ENCODE measurements at regions not wholly inside any gene's neighbourhood (a gene's known extent, or its start where the extent isn't known, plus 50 kb on each side); places are given as distances from the start of the nearest gene placed in this dataset.
"Not testable (repeated sequence)": the region's sequence is repeated elsewhere in the genome, so short reads cannot be mapped to it uniquely, and the experiment has no call there.

DNA sequence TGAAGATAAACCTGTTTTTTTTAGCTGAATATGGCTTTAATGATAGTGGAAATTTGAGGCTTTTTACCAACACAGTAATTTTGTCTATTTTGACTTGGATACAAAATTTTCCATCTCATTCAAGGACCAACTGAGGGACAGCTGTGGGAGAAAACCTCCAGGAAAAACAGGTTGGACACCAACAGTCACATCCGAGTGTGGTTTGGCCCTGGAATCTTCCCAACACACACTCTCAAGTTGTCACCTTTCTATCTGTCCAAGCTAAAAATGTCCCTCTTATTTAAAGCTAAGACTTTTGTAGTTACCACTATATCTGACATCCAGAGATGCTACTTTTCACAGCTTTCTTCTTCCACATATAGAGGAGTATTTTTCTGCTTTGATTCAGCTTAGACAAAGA lies 404.9 kb downstream of the PCDH7 start:
- no peak for DNase-seq

DNA sequence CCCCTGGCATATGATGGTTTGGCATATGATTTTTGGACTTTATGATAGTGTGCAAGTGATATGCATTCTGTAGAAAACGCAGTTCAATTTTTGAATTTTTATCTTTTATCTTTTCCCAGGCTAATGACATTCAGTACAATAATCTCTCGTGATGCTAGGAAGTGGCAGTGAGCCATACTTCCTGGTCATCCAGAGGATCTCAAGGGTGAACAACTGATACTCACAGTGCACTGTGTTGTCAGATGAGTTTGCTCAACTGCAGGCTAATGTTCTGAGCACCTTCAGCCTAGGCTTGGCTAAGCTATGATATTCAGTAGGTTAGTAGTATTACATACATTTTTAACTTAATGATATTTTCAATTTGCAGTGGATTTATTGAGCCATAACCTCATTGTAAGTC lies 405.3 kb downstream of the PCDH7 start:
- DNase-seq, result no peak

DNA sequence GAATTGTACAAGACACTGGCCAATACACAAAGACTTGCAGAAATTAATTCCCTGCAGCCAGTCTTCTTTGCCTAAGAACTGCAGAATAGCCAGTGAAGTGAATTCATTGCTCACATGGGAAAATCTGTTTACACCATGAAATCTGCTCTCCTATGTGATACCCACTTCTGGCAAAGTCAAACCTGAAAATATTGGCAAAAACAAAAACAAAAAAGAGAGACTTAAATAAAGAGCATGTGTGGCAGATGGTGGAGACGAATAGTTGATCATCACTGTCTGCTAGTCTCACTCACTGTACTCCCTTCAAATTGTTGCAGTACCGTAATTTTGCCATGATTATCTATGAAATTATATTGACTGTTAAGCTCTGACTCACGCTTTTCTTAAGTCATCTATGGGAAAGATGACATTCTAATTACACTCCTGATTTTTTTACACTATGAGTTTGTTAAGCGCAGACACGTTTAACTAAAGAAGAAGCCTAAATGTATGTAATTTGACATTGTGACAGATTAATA lies 406.8 kb downstream of the PCDH7 start:
- no peak for DNase-seq

DNA sequence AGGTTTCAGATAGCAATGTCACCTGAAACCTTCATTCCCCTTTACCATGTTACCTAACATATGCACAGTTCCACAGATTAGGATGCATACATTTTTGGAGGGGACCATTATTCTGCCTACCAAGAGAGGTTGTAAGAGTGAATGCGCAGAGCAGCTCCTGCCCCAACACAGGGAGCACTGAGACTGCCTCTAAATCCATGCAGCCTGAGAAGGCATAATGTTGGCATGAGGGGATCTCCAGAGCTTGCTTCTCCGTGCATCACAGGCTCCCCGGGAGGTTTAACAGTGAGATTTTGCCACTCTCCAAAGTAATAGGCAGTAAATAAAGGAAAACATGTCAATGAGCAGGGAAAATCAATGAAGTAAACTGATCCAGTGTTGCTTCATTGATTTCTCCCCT lies 410.8 kb downstream of the PCDH7 start:
- no peak for DNase-seq

DNA sequence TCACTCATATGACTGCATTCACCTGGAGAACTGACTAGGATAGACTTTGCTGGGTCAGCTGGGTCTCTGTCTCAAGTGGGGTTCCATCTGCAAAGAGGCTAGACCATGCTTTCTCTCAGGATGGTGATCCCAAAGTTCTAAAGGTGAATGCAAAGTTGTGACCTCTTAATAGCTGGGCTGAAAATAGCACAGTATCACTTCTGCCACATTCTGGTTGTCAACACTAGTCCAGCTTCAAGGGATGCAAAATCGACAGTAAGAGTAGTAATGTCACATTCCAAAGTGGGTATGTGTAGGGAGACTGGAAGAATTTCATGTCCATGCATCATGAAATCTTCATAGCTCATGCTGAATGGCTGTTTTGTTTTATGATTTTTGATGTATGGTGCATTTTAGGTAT lies 414.6 kb downstream of the PCDH7 start:
- no peak for DNase-seq

DNA sequence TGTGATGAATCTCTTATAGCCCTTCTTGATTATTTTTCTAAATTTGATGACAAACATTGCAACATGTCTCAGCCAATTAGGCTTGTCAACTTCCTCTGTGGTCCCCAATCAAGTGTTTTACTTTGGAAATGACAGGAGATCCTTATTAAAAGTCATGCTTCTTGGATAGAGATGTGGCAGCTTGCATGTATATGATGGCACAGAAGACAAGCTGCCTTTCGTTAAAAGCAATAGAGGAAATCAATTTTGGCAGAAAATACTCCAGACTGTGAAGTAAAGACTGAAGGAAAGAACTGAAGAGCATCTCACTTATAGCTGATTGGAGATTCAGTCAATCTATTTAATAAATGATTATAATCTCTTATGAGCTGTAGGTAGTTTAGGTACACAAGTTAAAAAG lies 419.6 kb downstream of the PCDH7 start:
- no peak for DNase-seq

DNA sequence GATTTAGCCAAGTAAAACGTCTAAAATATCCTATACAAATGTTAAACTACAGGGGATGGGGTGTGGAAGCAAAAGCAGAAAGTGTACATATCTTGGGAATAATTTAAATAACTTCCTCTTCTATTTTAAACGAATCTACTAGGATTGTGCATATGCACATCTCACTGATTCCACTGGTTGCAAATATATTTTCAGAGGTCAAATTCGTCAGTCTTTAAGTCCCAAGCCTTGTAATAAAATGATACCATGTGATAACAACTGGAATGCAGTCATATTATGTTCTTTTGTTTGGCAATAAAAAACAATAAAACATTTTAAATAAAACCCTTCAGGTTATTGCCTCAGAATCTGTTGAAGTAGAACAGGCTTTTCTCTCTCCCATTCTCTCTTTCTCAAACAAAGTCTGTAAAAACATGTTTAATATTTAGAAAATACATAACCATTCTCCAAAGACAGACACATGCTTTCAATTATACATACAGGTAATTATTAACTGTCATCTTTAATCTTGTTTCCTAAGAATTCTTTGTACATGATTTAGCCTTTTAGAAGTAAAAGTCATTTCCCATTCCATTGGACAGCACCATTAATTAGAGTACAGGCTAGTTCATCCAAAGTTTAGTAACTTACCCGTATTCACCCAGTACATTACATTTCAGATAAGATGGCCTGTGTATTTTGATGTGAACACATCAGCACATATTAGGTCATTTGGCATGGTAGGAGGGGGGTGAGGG lies 421.1 kb downstream of the PCDH7 start:
- DNase-seq, result no peak

DNA sequence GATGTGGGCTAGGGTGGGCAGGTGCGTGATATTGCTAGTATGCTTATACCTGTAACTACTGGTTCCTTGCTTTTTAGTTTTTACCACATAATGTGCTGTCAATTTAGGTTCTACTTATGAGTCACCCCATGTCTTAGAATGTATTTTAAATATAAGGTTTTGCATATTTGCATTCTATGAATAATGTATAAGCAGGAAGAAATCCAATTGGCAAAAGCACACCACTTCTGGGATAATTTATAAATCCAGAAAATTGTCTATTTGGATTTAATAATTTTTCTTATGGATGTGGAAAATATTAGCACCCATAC lies 421.6 kb downstream of the PCDH7 start:
- no peak for DNase-seq

DNA sequence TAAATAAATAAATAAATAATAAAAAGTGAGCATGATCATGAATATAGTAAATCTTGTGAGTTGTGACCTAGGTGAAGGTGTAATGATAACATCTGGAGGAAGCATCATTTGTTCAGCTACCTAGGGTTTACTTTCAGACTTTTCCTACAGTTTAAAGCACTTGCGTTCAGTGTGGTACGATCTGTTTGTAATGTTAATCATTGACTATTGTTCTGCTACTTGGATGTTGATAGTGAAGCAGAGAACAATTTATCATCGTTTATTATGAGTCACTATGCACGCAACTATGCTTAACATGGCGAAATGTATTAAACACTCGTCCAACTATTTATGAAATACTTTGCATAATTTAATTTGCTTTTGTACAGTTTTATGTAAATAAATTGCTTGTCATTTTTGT lies 426.2 kb downstream of the PCDH7 start:
- no peak for DNase-seq

DNA sequence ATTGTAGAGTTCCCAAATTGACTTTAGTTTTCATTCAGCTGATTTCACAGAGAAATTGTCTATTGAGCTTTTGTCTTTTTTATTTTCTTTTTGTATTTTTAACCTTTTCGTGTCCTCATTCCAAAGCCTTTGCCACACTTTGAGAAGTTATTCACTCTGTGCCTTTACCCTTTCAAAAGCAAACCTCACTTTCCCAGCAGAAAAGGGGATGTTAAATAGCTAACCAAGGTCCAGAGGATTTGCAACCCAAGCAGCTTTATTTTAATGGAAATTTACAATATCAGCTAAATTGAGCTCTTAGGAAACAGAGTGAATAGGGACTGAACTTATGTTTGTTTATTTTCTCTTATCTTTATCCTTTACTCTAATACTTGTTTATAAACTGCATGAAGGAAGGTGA lies 428.8 kb downstream of the PCDH7 start:
- DNase-seq, result no peak

DNA sequence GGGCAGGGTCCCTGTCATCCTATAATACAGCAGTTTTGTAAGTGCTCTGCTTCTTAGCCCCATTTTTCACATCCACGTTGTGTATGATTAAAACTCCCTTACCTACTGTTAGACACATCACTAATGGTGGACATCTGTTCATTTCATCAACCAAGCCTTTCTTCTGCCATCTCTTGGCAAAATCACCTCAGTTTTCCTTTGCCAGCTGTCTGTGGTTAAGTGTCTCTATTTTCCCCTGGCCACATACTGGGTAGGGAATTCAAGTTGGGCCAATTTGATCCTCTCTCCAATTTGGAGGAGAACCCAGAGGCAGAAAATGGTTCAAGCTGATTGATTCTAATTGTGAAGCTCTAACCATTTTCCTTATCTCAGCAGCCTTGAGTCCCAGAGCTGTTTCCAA lies 436.1 kb downstream of the PCDH7 start:
- no peak for DNase-seq

DNA sequence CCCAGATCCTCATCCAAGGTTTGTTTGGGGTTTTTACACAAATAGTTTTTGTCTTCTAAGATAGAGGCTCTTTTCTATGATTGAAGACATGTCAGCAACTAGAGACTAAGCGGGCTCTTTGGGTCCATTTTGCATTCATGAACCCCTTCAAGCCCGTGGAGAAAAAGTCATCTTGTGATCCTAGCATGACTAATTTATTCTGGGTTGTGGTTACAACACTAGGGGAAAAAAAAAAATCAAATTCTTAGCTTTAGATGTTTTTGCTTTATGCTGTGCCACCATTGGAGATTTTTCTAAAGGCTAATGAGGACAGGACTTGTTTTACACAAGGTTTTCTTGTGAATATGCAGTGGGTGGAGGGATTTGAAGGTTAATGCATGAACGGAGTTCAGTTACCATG lies 440.0 kb downstream of the PCDH7 start:
- no peak for DNase-seq

DNA sequence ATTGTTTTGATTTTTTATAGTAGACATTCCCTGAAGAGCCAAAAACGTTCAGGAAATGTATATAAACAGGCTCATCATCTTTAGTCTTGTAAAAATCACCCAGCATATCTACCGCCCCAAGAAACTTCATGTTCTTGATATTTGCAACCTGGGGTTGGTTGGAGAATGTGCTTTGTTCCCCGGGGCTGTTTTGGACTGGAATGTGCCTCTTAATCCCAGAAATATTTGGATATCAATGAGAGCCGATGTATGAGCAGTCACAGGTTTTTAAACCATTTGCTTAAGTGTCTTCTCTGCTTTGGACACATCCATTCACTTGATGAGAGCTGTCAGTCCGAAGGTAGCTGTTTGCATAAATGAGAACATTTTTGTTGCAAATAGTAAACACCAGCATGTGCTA lies 449.7 kb downstream of the PCDH7 start:
- no peak for DNase-seq

DNA sequence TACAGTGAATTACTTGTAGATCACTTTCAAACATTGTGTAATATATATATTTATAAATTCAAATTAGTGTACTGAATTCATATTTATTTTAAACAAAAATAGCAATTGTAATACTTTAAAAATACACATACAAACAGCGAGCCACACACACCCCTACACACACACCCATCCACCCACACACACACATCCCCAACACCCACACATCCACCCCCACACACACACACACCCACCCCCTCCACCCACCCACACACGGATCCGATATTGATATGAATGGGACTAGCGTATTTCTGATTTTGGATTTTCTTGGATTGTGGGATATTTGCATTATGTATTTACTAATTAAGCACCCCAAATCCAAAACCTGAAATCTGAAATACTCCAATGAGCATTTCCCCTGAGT lies 451.2 kb downstream of the PCDH7 start:
- DNase-seq, result no peak

DNA sequence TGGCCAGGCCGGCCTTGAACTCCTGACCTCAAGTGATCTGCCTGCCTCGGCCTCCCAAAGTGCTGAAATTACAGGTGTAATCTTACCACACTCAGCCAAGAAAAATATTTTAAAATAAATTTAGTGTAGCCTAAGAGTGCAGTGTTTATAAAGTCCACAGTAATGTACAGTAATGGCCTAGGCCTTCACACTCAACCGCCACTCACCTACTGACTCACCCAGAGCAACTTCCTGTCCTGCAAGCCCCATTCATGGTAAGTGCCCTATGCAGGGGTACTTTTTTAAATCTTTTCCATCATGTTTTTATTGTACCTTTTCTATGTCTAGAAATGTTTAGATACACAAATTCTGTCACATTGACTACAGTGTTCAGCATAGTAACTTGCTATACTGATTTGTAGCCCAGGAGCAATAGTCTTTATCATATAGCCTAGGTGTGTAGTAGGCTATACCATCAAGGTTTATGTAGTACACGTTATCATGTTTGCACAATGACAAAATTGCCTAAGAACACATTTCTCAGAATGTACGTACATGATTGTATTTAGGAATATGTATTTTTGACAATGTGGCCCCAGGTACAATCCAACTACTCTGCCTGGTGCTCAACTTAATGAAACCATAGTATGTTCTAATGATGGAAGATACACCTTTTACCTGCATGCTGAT lies 455.2 kb downstream of the PCDH7 start:
- no peak for DNase-seq

DNA sequence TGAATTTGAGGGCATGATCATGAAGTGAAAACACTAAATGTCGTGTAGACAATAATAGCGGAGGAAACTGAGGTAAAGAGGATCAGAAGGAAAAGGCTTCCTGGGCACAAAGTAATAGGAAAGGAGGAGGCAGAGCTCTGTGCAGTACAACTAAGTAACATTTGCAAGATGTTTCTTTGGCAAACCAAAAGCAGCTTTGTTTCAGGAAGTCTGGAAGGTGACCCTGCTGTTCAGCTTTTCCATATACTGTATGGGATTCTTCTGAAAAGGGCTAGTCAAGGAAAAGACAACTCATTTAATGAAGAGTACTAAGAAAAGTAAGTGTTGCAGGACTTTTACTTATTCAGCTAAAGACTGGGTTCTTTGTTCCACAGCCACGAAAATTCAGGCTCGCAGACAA lies 463.1 kb downstream of the PCDH7 start:
- no peak for DNase-seq

DNA sequence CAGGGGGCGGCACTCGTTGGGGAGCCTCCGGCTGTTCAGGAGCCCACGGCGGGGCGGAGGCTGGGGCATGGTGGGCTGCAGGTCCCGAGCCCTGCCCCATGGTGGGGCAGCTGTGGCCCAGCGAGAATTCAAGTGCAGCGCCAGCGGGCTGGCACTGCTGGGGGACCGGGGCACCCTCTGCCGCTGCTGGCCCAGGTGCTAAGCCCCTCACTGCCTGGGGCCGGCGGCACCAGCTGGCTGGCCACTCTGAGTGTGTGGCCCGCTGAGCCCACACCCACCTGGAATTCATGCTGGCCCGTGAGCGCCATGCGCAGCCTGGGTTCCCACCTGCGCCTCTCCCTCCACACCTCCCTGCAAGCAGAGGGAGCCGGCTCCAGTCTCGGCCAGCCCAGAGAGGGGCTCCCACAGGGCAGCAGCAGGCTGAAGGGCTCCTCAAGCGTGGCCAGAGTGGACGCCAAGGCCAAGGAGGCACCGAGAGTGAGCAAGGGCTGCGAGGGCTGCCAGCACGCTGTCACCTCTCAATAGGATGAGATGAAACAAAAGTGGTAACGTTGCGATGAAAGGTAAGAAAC lies 464.9 kb downstream of the PCDH7 start:
- DNase-seq, result no peak

DNA sequence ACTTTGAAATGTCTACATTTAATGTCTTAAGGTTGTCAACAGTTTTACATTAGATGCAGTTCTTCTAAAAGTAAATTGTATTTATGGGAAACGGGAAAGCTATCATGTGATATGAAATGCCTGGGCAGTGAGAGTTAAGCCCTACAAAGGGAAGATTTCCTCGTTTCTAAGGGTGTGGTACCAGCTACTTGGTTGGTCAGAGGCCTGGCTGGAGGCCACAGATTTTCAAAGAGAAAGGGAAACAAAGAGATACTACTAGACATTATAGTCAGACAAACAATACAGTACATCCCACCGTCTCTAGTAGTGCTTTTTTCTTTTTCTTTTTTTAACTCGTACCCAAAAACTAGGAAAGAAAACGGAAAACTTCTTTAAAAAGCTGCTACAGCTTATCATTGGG lies 467.8 kb downstream of the PCDH7 start:
- no peak for DNase-seq

DNA sequence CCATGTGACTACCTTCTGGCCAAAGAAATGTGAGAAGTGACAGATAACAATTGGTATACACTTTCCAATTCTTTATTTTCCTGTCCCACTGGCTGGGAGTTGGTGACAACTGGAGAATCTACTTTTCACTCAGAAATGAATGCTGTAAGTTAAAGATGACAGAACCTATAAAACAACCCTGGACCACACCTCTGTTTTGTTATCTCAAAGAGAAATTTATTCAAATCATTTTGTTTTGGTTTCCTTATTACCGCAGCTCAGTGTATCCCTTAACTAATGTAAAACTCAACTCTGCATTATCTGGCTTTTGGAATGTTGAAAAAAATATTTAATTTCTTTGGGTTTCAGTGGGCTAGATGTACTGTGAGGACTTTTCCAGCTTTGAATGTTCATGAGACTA lies 469.8 kb downstream of the PCDH7 start:
- DNase-seq, result no peak

DNA sequence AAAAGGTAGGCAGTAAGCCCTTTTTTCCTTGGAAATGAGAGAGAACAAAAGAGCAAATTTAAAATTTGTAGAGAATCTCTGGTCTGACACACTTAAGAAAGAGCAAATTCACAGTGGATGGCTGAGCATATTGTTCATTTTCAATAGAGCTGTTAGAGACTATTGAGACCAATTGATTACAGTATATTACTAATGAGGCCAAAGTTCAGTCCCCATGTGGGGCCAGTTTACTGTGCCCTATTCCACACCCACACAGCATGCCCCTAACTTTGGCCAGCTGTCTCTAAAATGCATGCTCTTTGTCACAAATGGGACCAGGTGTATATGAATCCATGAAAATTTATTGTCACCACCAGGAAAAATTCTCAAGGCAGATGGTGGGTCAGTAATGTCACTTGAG lies 470.5 kb downstream of the PCDH7 start:
- DNase-seq, result no peak

DNA sequence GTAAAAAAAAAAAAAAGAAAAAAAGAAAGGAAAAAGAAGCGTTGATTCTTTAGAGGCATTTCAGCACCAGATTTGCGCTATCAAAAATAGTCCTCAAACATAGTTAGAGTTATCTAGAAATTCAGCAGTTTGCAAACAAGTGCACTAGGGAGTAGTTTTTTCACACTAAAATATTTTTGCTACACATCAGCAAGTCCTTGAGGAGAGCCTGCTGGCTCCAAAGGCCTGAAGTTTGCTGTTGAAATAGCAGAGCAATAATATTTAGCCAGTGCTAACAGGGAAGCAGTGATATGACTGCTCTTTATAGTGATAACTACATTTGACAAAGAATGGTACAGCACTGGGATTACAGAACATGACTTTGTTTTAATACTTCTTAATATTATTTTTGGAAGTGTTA lies 472.2 kb downstream of the PCDH7 start:
- DNase-seq, result no peak

DNA sequence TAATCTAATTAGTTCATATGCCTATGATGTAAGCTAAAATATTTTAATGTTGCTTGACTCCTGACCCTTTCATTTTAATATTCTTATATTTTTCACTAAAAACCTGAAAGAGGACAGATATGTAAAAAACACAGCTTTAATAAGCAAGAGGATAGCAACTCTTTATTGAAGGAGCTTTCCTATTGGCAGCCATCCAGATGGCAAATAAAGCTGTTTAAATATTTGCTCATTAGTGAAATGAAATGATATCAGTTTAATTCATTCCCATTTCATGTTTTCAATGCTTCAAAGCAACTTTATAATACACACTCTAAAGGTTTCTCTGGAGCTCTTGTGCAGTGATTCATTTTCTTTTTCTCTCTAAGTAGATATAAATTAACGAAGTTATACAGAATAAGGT lies 473.4 kb downstream of the PCDH7 start:
- DNase-seq, result no peak

DNA sequence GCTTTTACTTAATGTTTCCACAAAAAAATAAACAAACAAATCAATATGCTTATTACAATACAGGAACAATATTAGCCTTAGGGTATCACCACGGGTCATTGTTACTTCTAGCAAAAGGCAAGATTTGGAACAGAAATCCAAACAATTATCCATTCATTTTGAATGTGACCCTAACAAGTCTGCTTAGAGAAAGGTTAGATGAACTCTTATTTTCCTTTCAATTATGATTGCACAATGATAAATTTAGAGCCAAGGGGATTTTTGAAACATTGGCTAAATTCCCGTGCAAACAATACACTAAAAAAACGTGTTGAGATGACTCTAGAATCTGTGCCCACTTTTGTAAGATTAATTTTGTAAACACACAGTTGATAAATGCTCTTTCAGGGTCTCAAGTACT lies 474.7 kb downstream of the PCDH7 start:
- no peak for DNase-seq

DNA sequence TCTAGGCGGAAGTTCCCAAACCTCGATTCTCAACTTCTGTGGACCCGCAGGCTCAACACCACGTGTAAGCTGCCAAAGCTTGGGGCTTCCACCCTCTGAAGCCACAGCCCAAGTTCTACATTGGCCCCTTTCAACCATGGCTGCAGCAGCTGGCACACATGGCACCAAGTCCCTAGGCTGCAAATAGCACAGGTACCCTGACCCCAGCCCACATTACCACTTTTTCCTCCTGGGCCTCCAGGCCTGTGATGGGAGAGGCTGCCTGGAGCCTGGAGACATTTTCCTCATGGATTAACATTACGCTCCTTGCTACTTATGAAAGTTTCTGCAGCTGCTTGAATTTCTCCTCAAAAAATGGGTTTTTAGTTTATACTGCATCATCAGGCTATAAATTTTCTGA lies 479.5 kb downstream of the PCDH7 start:
- no peak for DNase-seq

DNA sequence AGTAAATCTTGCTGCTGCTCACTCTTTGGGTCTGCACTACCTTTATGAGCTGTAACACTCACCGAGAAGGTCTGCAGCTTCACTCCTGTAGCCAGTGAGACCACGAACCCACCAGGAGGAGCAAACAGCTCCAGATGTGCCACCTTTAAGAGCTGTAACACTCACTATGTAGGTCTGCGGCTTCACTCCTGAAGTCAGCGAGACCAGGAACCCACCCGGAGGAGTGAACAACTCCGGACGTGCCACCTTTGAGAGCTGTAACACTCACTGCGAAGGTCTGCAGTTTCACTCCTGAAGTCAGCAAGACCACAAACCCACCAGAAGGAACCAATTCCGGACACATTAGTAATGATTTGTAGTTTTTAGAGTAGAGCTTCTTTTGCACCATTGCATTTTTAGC lies 481.9 kb downstream of the PCDH7 start:
- DNase-seq, result not testable (repeated sequence)

Data from suppressor macrophage treated with lipopolysaccharide for 1 hour (primary cell).